HAP-1 (cell line): ENCODE measurements at regions not wholly inside any gene's neighbourhood (a gene's known extent, or its start where the extent isn't known, plus 50 kb on each side); places are given as distances from the start of the nearest gene placed in this dataset.

Source experiments
- DNase-seq, 2 experiments: peaks; one replicate each; pipeline ENCODE4 v3.0.0-alpha.2; 2016 to 2020; ENCODE audit warnings: low spot score in 2 of 2
- H3K27me3 ChIP-seq: fragments of 250-450 bp; sonication (Bioruptor Pico); 2 replicates; pipeline ENCODE4 v1.5.1; 2020; ENCODE audit warnings: low read depth, mild to moderate bottlenecking, moderate library complexity
- H3K36me3 ChIP-seq: fragments of 250-450 bp; sonication (Bioruptor Pico); replicated peaks from 2 replicates; pipeline ENCODE4 v1.5.1; 2020; ENCODE audit warnings: mild to moderate bottlenecking
- H3K4me1 ChIP-seq: fragments of 250-450 bp; sonication (Bioruptor Pico); 2 replicates; pipeline ENCODE4 v1.5.1; 2020; ENCODE audit warnings: mild to moderate bottlenecking
- H3K4me3 ChIP-seq: fragments of 250-450 bp; sonication (Bioruptor Pico); 2 replicates; pipeline ENCODE4 v1.5.1; 2020; ENCODE audit warnings: mild to moderate bottlenecking, moderate library complexity
- H3K9me3 ChIP-seq: fragments of 250-450 bp; sonication (Bioruptor Pico); 2 replicates; pipeline ENCODE4 v1.5.1; 2020; ENCODE audit warnings: mild to moderate bottlenecking, moderate library complexity
- in situ Hi-C: fragments of 300-500 bp; cut with MboI; formaldehyde crosslinking; loops from 3 replicates; pipeline ENCODE4 v1.14.3; 2020; ENCODE audit warnings: low sequenced_read_pairs, inconsistent platforms, mixed read lengths

DNA sequence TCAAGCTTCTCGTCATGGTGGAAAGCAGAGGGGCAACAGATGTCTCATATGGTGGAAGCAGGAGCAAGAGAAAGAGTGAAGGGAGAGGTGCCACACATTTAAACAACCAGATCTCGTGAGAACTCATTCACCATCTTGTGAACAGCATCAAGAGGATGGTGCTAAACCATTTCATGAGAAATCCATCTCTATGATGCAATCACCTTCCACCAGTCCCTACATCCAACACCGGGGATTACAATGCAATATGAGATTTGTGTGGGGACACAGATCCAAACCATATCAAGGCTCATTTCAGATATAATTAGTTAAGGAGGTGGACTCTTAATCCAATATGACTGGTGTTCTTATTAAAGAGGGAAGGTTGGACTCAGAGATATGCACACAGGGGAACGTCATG lies 272.8 kb downstream of the KCNS3 start:
- Histone ChIP-seq H3K27me3 (no peaks in the 10 kb centered on the region), H3K4me1 (no peaks in the 10 kb centered on the region), H3K4me3 (no peak overlapping the region), H3K36me3 (no peaks in the 10 kb centered on the region), H3K9me3 (no peaks in the 10 kb centered on the region)
- no peak for DNase-seq
- in situ Hi-C loops = loop anchor here (25.0 kb wide), 1 partner anchor 289 kb away; no protein-coding TSS in a partner anchor

DNA sequence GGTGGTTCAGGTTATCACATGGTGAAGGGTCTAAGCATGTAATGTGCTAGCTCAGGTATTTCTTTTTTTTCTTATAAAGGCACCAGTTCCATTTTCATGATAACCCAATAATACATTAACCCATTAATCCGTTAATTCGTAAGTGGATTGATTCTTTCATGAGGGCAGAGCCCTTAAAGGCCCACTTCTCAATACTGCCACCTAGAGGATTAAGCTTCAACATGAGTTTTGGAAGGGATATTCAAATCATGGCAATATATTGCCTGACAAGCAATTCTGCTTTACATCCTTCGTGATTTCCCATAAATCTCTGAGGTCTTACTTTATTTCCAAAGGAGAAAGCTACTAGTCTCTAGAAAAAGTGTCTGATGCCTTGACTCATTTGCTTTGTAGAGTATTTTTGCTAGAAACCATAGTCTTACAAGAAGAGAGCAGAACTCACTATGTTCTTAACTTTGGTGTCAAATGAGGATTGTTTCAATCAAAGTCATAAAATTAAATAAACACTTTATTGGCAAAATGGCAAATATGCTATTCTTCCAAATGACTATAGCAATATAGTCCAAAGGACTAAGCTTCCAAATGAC lies 271.3 kb downstream of the KCNS3 start:
- Histone ChIP-seq H3K36me3 (no peaks in the 10 kb centered on the region), H3K4me3 (no peak overlapping the region), H3K27me3 (no peaks in the 10 kb centered on the region), H3K4me1 (no peaks in the 10 kb centered on the region), H3K9me3 (no peaks in the 10 kb centered on the region)
- peak in 1 of 2 experiments; percentile 66 for DNase-seq
- in situ Hi-C loops = loop anchor here (25.0 kb wide), 1 partner anchor 287 kb away; no protein-coding TSS in a partner anchor

DNA sequence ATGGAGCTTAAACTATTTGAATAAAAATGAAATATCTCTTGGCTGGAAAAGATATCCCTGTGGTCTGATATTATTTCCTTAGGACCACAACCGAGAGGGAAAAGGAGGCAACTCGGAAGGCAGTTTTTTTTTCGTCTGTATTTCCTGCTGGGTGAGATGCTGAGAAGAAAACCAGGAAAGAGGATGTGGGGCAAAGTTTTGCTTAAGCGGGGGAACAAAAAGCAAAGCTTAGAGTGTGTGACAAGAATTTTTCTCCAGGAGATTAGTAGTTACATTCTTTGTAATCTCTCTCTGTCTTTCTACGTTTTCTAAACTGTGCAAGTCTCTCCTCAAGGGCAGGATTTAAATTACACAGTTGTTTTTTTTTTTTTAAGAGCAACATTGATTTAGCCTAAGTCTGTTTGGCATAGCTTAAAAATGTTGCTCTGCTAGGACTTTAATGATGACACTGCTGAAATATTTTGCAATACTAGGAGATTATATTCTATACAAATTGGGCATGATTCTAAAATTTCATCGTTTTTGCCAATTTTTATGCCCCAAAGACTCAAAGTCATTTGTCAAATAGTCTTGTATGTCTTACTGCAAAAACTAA lies 258.5 kb downstream of the KCNS3 start:
- in situ Hi-C loops = no loop called here
- DNase-seq = no peak
- Histone ChIP-seq H3K27me3 (no peaks in the 10 kb centered on the region), H3K9me3 (no peaks in the 10 kb centered on the region), H3K4me1 (0 out of 2 replicates have a peak, but pooled peaks cover 4% of the 10 kb centered on the region), H3K4me3 (no peak overlapping the region), H3K36me3 (no peaks in the 10 kb centered on the region)

- DNase-seq = no peak
- H3K9me3 ChIP-seq = no peaks in the 10 kb centered on the region
- no peaks in the 10 kb centered on the region for H3K27me3 ChIP-seq
- in situ Hi-C loops = no loop called here
- no peaks in the 10 kb centered on the region for H3K36me3 ChIP-seq
- H3K4me1 ChIP-seq = 0 out of 2 replicates have a peak, but pooled peaks cover 4% of the 10 kb centered on the region
- H3K4me3 ChIP-seq = no peak overlapping the region
These were observed 254.8 kb downstream of the KCNS3 start for GRCh38 chr2:18133310-18133709.

DNA sequence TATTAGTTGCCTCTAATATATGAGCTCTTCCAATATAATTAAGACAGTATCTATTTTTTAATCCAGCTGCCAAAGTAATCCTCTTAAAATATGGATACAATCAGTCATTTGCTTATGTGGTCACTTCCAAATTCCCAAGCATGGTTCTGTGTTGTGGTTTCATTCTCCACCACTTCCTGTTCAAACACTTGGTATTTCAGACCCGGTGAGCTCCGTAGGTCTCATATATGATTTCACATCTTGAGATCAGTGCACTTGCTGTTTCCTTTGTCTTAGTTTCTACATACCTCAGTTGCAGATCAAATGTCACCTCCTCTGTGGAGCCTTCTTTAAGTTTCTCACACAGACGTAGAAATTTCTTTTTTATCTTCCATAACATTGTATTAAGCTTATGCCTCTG lies 254.2 kb downstream of the KCNS3 start:
- no peaks in the 10 kb centered on the region for H3K9me3 ChIP-seq
- H3K4me1 ChIP-seq = 0 out of 2 replicates have a peak, but pooled peaks cover 4% of the 10 kb centered on the region
- no peaks in the 10 kb centered on the region for H3K36me3 ChIP-seq
- DNase-seq = no peak
- no peaks in the 10 kb centered on the region for H3K27me3 ChIP-seq
- in situ Hi-C loops = no loop called here
- H3K4me3 ChIP-seq = no peak overlapping the region

- Histone ChIP-seq H3K27me3 (no peaks in the 10 kb centered on the region), H3K4me1 (no peaks in the 10 kb centered on the region), H3K36me3 (no peaks in the 10 kb centered on the region), H3K9me3 (no peaks in the 10 kb centered on the region), H3K4me3 (no peak overlapping the region)
- DNase-seq = no peak
- in situ Hi-C loops = no loop called here
These were observed 253.3 kb downstream of the KCNS3 start for GRCh38 chr2:18131761-18132160.

DNA sequence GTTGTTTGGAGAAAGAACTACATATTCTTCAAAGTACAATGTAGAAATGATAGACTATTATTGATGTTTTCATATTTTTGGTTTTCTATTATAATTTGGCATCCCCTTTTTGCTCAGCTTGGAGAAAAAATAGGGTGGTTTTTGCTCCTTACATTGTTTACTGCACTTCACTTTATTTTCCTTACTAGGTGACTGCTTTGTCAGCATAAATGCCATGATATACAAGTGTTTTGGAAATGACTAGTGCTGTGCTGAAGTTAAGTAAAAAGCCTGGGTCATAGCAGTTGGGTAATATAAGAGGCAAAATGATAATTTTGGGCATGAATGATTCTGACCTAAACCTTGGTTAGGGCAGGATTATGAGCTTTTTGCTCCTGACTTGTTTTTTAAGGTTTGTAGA lies 250.9 kb downstream of the KCNS3 start:
- DNase-seq = no peak
- no peaks in the 10 kb centered on the region for H3K27me3 ChIP-seq
- no peak overlapping the region for H3K4me3 ChIP-seq
- H3K9me3 ChIP-seq = no peaks in the 10 kb centered on the region
- no peaks in the 10 kb centered on the region for H3K4me1 ChIP-seq
- no peaks in the 10 kb centered on the region for H3K36me3 ChIP-seq
- in situ Hi-C loops = no loop called here

DNA sequence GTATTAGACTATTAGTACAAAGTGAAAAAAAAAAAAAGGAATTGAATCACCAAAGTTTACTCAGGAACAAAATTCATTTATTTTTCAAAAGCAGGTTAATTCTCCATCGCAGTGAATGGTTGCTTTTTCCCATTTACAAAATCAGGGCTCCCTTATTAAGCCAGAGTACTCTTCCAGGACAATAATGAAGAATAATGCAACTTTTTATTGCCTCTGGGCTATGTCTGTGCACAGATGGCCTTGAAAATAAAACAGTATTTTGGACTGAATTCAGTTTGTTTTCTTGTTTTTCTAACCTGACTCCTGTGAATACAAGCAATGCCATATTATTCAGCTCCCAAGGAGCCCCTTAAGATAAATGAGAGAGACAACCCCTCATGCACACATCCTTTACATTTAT lies 246.8 kb downstream of the KCNS3 start:
- Histone ChIP-seq H3K4me1 (no peaks in the 10 kb centered on the region), H3K27me3 (no peaks in the 10 kb centered on the region), H3K4me3 (no peak overlapping the region), H3K9me3 (no peaks in the 10 kb centered on the region), H3K36me3 (no peaks in the 10 kb centered on the region)
- no peak for DNase-seq
- in situ Hi-C loops = no loop called here

- DNase-seq = no peak
- Histone ChIP-seq H3K36me3 (no peaks in the 10 kb centered on the region), H3K27me3 (no peaks in the 10 kb centered on the region), H3K4me3 (no peak overlapping the region), H3K4me1 (no peaks in the 10 kb centered on the region), H3K9me3 (no peaks in the 10 kb centered on the region)
- in situ Hi-C loops = no loop called here
These were observed 245.8 kb downstream of the KCNS3 start for GRCh38 chr2:18124116-18124835.

DNA sequence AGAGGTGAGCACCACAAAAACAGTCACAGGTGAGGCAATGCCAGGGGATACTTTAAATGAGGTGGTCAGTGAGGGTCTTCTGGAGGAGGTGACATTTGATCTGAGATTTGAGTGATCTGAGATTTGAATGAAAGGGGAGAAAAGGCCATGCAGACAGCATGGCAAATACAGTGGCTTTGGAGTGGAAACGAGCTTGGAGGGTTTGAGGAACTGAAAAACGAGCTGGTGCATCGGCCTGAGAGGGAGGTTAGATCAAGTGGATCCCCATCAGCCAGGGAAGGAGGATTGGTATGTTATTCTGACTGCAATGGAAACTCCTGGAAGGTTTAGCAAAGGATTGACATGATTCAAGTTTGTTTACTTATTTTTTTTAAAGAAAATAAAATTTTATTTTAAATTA lies 245.1 kb downstream of the KCNS3 start:
- no peaks in the 10 kb centered on the region for H3K9me3 ChIP-seq
- DNase-seq = no peak
- H3K4me1 ChIP-seq = no peaks in the 10 kb centered on the region

DNA sequence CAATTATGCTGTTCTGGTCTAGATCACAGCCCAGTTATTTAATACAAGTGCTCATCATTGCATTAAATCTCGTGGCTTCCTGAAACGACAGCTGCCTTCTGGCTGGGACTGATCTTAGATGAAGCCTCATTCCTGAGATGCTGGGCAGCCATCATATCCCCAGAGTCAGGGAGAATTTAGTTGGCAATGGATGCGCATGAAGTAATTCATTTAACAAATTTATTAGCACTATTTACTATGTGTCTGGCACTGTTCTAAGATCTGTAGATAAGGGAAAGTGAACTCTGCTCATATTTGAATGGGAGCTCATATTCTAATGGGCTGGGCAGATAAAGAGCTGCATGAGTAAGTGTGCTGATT lies 244.7 kb downstream of the KCNS3 start:
- Histone ChIP-seq H3K9me3 (no peaks in the 10 kb centered on the region), H3K27me3 (no peaks in the 10 kb centered on the region), H3K4me1 (no peaks in the 10 kb centered on the region), H3K4me3 (no peak overlapping the region), H3K36me3 (no peaks in the 10 kb centered on the region)
- DNase-seq = no peak
- in situ Hi-C loops = no loop called here

More for the DNA sequence above, 245.1 kb downstream of the KCNS3 start:
- H3K36me3 ChIP-seq = no peaks in the 10 kb centered on the region
- in situ Hi-C loops = no loop called here
- H3K27me3 ChIP-seq = no peaks in the 10 kb centered on the region
- H3K4me3 ChIP-seq = no peak overlapping the region

DNA sequence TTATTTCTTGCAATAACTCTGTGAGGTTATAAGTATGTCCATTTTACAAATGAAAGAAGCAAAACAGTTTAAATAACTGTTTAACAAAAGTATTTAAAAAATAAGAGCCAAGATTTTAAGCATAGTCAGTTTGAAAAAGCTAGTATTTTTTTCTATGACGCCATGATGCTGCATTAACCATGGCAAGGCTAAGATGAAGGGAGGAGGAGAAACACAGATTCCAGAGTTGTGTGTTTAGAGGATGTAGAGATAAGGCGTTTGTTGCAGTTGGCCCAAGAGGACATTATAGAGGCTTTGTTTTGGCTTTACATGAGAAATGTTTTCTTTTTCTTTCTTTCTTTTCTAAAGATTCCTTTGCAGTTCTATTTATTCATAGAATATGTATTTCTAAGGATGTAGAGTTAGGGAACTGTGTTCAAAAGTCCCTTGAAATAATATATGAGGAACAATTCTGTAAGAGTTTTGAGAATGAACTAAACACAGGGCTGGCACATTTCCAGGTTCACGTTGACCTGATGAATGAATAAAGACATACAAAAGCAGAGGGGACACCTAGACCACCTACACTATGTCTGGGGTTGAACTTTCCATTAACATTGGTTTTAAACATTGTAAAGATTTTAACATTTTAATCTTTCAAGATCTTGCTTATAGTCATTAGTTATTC lies 244.2 kb downstream of the KCNS3 start:
- in situ Hi-C loops = no loop called here
- no peaks in the 10 kb centered on the region for H3K36me3 ChIP-seq
- no peaks in the 10 kb centered on the region for H3K9me3 ChIP-seq
- DNase-seq = no peak
- no peaks in the 10 kb centered on the region for H3K4me1 ChIP-seq
- H3K4me3 ChIP-seq = no peak overlapping the region
- no peaks in the 10 kb centered on the region for H3K27me3 ChIP-seq

DNA sequence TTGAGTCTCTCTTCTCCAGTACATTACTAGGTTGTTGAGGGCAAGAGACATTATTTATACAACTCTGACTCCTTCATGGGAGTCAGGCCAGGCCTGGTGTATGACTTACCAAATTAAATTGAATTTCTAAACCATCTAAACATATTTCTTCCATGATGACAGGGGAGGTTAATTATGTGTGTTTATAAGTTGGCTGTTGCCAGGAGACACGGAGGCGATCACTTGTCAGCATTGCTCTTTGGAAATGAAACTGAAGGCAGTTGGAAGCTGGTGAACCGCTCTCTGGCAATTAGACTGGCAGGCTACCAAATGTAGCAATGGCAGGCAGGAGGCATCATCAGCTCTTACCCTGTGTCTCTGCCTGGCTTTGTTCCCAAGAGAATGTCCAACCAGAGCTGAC lies 241.4 kb downstream of the KCNS3 start:
- H3K4me3 ChIP-seq = no peak overlapping the region
- H3K4me1 ChIP-seq = no peaks in the 10 kb centered on the region
- no peaks in the 10 kb centered on the region for H3K27me3 ChIP-seq
- DNase-seq = no peak
- no peaks in the 10 kb centered on the region for H3K36me3 ChIP-seq
- H3K9me3 ChIP-seq = no peaks in the 10 kb centered on the region; the same call in 1 of the 2 replicates
- in situ Hi-C loops = no loop called here

DNA sequence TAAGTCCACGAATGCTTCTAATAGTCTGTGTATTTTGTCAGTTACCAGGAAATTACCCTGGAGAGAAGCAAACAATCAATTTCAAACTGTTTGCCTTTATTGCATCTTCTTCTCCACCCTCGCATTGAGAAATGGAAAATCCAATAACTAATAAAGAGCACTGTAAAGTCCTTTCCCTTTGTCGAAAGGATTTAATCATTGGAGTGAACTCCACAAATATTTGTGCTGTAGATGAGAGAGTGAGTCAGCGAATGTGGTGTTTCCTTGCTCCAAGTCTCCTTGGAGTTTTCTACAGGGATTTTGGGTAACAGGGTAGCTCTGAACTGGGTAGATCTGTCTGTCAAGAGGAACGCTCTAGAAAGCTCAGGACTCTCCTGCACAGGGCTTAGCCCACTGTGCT lies 240.2 kb downstream of the KCNS3 start:
- no peaks in the 10 kb centered on the region for H3K36me3 ChIP-seq
- H3K27me3 ChIP-seq = no peaks in the 10 kb centered on the region
- in situ Hi-C loops = no loop called here
- no peak overlapping the region for H3K4me3 ChIP-seq
- DNase-seq = no peak
- H3K9me3 ChIP-seq = no peaks in the 10 kb centered on the region; the same call in 1 of the 2 replicates
- no peaks in the 10 kb centered on the region for H3K4me1 ChIP-seq
